GM12865 (cell line): ENCODE measurements at regions not wholly inside any gene's neighbourhood (a gene's known extent, or its start where the extent isn't known, plus 50 kb on each side); places are given as distances from the start of the nearest gene placed in this dataset.

Source experiments
- DNase-seq: peaks from one replicate; pipeline ENCODE4 v3.0.0; 2010; ENCODE audit warnings: low read depth
- H3K4me3 ChIP-seq: 2 replicates; pipeline ENCODE4 v1.5.1; 2011; ENCODE audit warnings: mild to moderate bottlenecking, low read depth, low read length, control low read depth
- TF ChIP-seq, protein P1 (sequence below): IDR thresholded peaks from 2 replicates; pipeline ENCODE4 v1.5.1; 2011; ENCODE audit warnings: low read length, control low read depth, low read depth, inconsistent platforms; ENCODE audit not compliant: insufficient read depth; ENCODE audit errors: missing control alignments

DNA sequence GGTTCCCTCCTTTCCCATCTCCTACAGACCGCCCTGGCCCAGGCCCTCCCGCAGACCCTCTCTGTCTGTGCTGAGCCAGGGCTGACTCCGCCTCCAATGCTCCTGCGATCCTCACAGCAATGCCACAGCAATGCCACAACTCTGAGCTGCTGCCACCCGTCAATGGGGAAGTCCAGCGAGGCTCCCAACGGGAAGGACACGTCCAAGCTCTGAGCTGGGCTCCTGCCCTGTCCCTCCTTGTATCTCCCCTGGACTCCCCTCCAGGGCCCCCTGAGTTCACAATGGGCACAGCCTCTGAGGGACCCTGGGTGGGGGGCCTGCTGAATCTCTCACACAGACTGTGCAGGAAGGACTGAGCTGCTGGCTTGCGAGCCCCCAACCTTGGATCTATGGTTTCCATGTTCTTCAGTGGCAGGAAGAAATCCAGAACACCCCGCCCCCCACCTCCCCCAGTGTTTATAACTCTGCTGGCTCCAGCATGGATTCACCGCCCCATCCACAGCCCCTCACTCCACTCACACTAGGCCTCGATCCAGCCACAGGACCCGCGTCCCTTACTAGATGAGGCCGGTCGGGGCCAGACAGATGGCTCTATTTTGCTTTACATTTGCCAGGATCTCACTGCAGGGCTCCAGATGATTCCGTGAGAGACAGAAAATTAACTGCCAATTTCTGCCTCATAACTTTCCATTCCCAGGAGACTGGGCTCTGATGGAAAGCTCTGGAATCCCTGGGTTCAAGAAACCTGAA lies 338.0 kb downstream of the MATN1 start:
- DNase-seq: no peak
- TF ChIP-seq, protein P1, sequence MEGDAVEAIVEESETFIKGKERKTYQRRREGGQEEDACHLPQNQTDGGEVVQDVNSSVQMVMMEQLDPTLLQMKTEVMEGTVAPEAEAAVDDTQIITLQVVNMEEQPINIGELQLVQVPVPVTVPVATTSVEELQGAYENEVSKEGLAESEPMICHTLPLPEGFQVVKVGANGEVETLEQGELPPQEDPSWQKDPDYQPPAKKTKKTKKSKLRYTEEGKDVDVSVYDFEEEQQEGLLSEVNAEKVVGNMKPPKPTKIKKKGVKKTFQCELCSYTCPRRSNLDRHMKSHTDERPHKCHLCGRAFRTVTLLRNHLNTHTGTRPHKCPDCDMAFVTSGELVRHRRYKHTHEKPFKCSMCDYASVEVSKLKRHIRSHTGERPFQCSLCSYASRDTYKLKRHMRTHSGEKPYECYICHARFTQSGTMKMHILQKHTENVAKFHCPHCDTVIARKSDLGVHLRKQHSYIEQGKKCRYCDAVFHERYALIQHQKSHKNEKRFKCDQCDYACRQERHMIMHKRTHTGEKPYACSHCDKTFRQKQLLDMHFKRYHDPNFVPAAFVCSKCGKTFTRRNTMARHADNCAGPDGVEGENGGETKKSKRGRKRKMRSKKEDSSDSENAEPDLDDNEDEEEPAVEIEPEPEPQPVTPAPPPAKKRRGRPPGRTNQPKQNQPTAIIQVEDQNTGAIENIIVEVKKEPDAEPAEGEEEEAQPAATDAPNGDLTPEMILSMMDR: no peak
- no peak overlapping the region for H3K4me3 ChIP-seq

DNA sequence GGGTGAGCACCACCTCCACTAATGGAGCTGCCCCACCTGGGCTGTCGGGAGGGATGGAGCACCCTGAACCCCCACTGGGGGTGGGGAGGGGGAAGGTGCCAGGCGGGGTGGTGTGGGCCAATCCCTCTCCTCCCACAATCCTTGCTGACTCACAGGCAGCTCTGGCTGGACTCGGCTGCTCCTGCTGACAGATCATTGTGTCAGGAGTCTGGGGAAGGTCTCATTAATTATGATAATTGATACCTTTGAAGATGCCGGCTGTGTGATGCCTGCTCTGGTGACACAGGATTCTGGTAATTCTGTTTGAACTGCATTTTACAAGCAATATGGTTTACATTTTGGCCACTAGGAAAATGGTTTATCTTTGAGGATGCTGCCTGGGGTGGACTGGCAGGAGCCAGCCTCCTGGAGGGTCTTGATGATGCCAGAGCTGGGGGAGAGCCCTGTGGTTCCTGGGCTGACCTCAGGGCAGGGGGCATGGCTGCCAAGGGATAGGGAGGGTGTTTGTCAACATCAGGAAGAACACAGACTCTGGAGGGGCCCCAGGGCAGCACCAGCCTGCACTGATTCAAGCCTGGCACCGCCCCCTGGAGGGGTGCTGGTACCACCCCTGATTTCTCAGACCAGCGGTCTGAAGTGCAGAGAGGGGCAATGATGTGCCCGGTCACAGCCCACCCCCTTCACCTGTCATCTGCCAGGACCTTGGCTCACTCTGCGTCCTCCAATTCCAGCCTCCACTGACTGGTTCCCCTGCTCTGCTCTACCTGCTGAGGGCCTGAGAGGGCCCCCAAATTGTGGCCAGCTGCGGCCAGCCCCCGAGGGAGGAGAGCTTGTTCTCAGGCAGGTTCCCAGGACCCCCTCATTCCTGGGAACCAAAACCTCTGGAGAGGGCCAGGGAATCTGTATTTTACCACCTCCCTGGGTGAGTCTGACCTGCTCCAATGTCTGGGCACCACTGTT lies 338.8 kb downstream of the MATN1 start:
- no peak overlapping the region for H3K4me3 ChIP-seq
- no peak for DNase-seq
- TF ChIP-seq, protein P1: no peak

DNA sequence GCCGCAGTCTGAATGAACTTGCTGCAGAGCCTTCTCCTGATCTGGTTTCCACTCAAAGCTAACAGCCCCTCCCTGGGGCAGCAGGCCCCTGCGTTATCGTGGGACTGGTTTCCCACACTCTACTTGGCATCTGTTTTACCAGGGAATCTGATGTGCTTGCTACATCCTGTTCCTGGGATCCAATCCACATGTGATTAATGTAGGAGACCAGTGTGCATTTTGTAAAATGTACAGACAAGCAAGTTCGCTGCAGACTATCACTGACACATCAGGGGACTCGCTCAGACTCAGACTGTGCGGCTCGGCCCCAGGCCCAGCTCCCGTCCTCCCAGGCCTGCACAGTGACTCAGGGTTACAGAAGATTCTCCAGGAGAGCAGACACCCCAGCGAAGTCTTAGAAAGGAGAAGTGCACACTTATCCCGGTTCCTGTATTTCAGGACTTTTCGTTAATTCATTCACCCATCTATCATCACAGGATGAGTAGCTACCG lies 340.1 kb downstream of the MATN1 start:
- DNase-seq: no peak
- no peak overlapping the region for H3K4me3 ChIP-seq

DNA sequence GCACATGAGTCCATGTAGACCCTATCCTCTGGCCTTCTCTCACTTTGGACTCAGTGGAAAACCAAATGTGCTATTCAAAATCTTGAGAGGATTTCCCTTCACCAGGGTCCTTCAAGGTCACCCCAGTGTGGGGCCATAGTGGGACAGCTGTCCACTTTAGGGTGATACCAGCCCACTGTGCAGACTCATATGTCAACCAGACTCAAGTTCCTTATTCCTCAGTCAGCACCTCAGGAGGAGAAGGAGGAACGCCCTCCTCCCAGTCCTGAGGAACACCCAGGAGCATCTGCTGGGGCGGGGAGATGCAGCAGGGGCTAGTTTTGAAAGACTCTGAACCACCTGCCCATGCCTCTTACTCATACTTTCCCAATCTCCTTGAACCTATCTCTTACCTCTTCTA lies 340.9 kb downstream of the MATN1 start:
- TF ChIP-seq, protein P1: no peak
- DNase-seq: no peak
- H3K4me3 ChIP-seq: no peak overlapping the region

More for the DNA sequence above, 340.1 kb downstream of the MATN1 start:
- TF ChIP-seq, protein P1: no peak

DNA sequence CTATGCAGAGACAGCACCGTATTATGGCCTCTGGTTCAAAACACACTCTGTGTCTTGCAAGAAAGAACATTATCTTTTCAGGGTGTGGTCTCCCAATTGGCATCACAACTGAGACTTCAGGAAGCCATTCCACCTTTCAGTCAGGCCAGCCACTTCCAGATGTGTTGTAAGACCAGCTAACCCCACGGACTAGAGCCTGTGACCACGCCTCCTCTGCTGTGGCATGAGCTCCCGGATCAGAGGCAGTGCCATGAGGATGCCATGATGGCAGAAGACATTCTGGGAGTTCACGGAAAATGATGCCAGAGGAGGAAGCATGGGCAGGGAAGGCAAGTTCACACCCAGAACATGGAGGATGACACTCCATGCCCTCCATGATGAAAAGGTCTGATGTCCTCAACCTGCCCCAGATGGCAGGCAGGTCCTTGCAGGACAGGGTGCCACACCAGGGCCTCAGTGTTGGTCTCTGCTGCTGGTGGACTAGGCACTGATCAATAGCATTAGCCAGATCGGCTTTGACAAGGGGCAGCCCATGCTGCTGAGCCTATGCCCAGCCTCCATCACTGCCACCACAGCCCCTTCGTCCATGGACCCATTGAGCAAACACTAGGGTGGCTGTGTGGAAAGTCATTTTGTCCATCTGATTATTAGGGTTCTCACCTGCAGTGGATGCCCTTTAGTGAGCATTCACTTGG lies 341.6 kb downstream of the MATN1 start:
- H3K4me3 ChIP-seq: no peak overlapping the region
- DNase-seq: no peak
- TF ChIP-seq, protein P1: no peak

DNA sequence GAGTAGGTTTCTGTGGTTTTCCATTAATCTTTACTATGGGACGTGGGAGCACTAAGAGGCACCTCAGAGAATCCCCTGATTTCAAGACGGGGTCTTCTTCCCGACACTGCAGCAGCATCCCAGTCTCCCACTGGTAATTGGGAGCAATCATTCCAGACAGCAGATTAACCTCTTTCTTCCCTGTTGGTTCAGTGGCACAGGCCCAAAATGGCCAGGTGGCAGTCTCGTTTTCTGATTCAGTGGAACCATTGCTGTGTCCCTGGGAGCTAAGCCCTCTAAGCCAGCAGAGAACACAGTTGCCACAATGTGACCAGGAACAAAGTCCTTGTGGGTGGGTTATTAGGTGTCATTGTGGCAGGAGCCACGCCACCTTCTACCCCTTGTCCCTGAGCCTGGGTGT lies 342.1 kb downstream of the MATN1 start:
- TF ChIP-seq, protein P1: no peak
- H3K4me3 ChIP-seq: no peak overlapping the region
- DNase-seq: no peak
